Calu3 (cell line): ENCODE measurements at regions not wholly inside any gene's neighbourhood (a gene's known extent, or its start where the extent isn't known, plus 50 kb on each side); places are given as distances from the start of the nearest gene placed in this dataset.

ENCODE experiments used
- BruUV-seq: library from RNA; stranded (reverse); fragments of 400-500 nt; replicated peaks from 2 replicates; lab custom pipeline; 2021; lab: Mats Ljungman, UMichigan
- CTCF ChIA-PET: fragments of 300-600 bp; sonication (Branson Sonifier 250); formaldehyde crosslinking; loops from one replicate; lab custom pipeline; 2022; ENCODE audit warnings: antibody characterized with exemption; lab: Charles Lee
- DNase-seq: peaks from one replicate; pipeline ENCODE4 v3.0.0; 2022
- H3K27ac Mint-ChIP-seq: one replicate; pipeline ENCODE4 v1.8.0; 2022; ENCODE audit warnings: mixed read lengths; ENCODE audit not compliant: unreplicated experiment
- H3K27me3 Mint-ChIP-seq: one replicate; pipeline ENCODE4 v1.8.0; 2022; ENCODE audit warnings: mixed read lengths; ENCODE audit not compliant: unreplicated experiment
- H3K36me3 Mint-ChIP-seq: one replicate; pipeline ENCODE4 v1.8.0; 2022; ENCODE audit warnings: mild to moderate bottlenecking, moderate library complexity, mixed read lengths; ENCODE audit not compliant: insufficient read depth, unreplicated experiment
- H3K4me1 Mint-ChIP-seq: one replicate; pipeline ENCODE4 v1.8.0; 2022; ENCODE audit warnings: mild to moderate bottlenecking, low read depth, mixed read lengths; ENCODE audit not compliant: unreplicated experiment
- H3K4me3 Mint-ChIP-seq: one replicate; pipeline ENCODE4 v1.8.0; 2022; ENCODE audit warnings: mild to moderate bottlenecking, low read depth, moderate library complexity, mixed read lengths; ENCODE audit not compliant: unreplicated experiment
- H3K9me3 Mint-ChIP-seq: one replicate; pipeline ENCODE4 v1.8.0; 2022; ENCODE audit warnings: low read depth, mixed read lengths; ENCODE audit not compliant: unreplicated experiment
- CTCF ChIP-seq: fragments of 200-600 bp; IDR thresholded peaks from one replicate; pipeline ENCODE4 v1.8.0; 2022; ENCODE audit warnings: antibody characterized with exemption; ENCODE audit not compliant: unreplicated experiment
- intact Hi-C: fragments of 100-400 bp; cut with micrococcal nuclease; formaldehyde crosslinking; loops from one replicate; pipeline ENCODE4 v1.10.0; 2022; ENCODE audit not compliant: unreplicated experiment

GRCh38 chrX:137891431-137891830 is 325.5 kb downstream of the ZIC3 start:
- Mint-ChIP-seq H3K27ac (no peak overlapping the region), H3K9me3 (peaks cover 2% of the 10 kb centered on the region), H3K4me1 (no peaks in the 10 kb centered on the region), H3K4me3 (no peak overlapping the region), H3K27me3 (no peaks in the 10 kb centered on the region), H3K36me3 (no peaks in the 10 kb centered on the region)
- CTCF ChIA-PET: no interaction called here
- intact Hi-C loops: no loop called here
- no peak for TF ChIP-seq CTCF
- BruUV-seq: no TSS peak
- DNase-seq: no peak

DNA sequence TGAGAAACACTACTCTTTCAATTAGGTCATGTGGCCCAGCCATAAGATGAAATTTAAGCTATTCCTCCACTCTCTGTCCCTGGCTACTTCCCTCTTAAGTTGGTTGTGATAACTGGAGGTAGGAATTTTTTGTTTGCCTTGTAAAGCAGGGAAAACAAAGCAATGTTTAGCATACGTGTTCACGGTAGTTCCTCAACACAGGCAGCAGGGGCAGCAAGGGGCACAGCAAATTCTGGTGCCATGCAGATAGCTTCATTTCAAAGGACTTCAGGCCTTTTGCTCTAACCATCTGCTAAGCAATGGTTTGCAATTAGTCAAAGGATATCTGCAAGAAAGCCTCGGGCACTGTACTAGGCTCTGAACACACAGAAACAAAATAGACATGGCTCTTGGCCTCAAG is 330.2 kb downstream of the ZIC3 start:
- CTCF ChIA-PET: no interaction called here
- Mint-ChIP-seq H3K4me3 (no peak overlapping the region), H3K36me3 (no peaks in the 10 kb centered on the region), H3K9me3 (peaks cover 2% of the 10 kb centered on the region), H3K4me1 (no peaks in the 10 kb centered on the region), H3K27me3 (no peaks in the 10 kb centered on the region), H3K27ac (no peak overlapping the region)
- no peak for DNase-seq
- no TSS peak for BruUV-seq
- no peak for TF ChIP-seq CTCF
- intact Hi-C loops: no loop called here

GRCh38 chrX:137915466-137915865 is 349.5 kb downstream of the ZIC3 start:
- no peaks in the 10 kb centered on the region for H3K4me1 Mint-ChIP-seq
- intact Hi-C loops: no loop called here
- no peak overlapping the region for H3K4me3 Mint-ChIP-seq
- no TSS peak for BruUV-seq
- H3K9me3 Mint-ChIP-seq: peaks cover 8% of the 10 kb centered on the region
- no peak overlapping the region for H3K27ac Mint-ChIP-seq
- CTCF ChIA-PET: no interaction called here
- DNase-seq: no peak
- no peaks in the 10 kb centered on the region for H3K36me3 Mint-ChIP-seq
- no peaks in the 10 kb centered on the region for H3K27me3 Mint-ChIP-seq
- TF ChIP-seq CTCF: no peak

- no peak overlapping the region for H3K27ac Mint-ChIP-seq
- no peaks in the 10 kb centered on the region for H3K36me3 Mint-ChIP-seq
- H3K4me1 Mint-ChIP-seq: no peaks in the 10 kb centered on the region
- DNase-seq: no peak
- TF ChIP-seq CTCF: no peak
- no peaks in the 10 kb centered on the region for H3K27me3 Mint-ChIP-seq
- no peak overlapping the region for H3K4me3 Mint-ChIP-seq
- CTCF ChIA-PET: no interaction called here
- no TSS peak for BruUV-seq
- intact Hi-C loops: no loop called here
- H3K9me3 Mint-ChIP-seq: peaks cover 9% of the 10 kb centered on the region
Observed at GRCh38 chrX:137916090-137916746, 350.3 kb downstream of the ZIC3 start.
